ENCODE measurements at regions not wholly inside any gene's neighbourhood (a gene's known extent, or its start where the extent isn't known, plus 50 kb on each side); places are given as distances from the start of the nearest gene placed in this dataset.

DNA sequence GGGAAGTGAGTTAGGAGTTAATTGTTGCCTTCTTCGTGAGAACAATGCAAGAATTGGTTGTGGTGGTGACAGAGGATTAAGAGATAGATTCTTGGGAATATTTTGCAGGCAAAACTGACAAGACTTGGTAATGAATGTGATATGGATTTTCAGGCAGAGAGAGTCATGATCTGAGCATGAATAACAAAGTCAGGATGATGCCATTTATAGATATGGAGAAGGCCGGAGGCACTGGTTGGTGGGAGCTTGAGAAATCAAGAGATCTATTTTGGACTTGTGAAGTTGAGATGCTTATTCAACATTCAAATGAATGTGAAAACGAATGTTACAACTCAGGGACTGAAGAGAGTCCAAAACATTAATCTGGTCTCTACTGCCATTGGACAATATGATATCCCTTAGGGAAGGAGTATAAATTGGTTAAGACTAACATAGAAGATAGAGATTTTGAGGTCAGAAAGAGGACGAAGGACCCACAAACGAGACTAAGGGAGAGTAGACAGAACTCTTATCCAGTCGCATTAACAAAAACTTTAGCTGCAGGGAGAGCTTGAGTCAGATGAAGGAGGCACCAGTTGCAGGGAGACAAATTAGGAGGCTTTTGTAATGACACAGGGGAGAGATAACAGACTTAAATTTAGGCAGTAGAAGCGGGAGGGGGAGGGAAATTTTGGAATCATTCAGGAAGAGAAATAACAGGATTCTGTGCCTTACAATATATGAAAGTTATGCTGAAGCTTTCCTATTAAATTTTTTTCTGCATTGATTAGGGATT is 1090.6 kb downstream of the GALC start:
- Histone ChIP-seq H3K9me3 (ENCODE audit: control insufficient read depth, insufficient read depth, low read length) (no peaks in the 10 kb centered on the region), H3K4me1 (ENCODE audit: control insufficient read depth, low read length) (no peaks in the 10 kb centered on the region), H3K9me2 (replicated peaks; ENCODE audit: control insufficient read depth, low read length) (no peaks in the 10 kb centered on the region), H3K36me3 (ENCODE audit: control insufficient read depth, low read length) (no peaks in the 10 kb centered on the region), H3K79me2 (ENCODE audit: control insufficient read depth, low read length) (no peaks in the 10 kb centered on the region), H3F3A (ENCODE audit: control insufficient read depth, insufficient read depth) (no peaks in the 10 kb centered on the region), H3K4me3 (ENCODE audit: low read length) (no peak overlapping the region), H4K20me1 (ENCODE audit: control insufficient read depth, insufficient read depth, low read depth, low read length) (no peaks in the 10 kb centered on the region), H3K4me2 (ENCODE audit: low read length) (no peak overlapping the region), H3K27me3 (ENCODE audit: control insufficient read depth, low read length) (no peaks in the 10 kb centered on the region), H3K27ac (ENCODE audit: low read depth, low read length) (no peak overlapping the region)
- no peak for TF ChIP-seq EZH2phosphoT487 (IDR thresholded peaks at IDR 0.05; ENCODE audit: borderline replicate concordance, low read length)
- TF ChIP-seq, protein P1, sequence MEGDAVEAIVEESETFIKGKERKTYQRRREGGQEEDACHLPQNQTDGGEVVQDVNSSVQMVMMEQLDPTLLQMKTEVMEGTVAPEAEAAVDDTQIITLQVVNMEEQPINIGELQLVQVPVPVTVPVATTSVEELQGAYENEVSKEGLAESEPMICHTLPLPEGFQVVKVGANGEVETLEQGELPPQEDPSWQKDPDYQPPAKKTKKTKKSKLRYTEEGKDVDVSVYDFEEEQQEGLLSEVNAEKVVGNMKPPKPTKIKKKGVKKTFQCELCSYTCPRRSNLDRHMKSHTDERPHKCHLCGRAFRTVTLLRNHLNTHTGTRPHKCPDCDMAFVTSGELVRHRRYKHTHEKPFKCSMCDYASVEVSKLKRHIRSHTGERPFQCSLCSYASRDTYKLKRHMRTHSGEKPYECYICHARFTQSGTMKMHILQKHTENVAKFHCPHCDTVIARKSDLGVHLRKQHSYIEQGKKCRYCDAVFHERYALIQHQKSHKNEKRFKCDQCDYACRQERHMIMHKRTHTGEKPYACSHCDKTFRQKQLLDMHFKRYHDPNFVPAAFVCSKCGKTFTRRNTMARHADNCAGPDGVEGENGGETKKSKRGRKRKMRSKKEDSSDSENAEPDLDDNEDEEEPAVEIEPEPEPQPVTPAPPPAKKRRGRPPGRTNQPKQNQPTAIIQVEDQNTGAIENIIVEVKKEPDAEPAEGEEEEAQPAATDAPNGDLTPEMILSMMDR (IDR thresholded peaks at IDR 0.05; ENCODE audit: low read depth, low read length, poor library complexity, severe bottlenecking), result no peak

DNA sequence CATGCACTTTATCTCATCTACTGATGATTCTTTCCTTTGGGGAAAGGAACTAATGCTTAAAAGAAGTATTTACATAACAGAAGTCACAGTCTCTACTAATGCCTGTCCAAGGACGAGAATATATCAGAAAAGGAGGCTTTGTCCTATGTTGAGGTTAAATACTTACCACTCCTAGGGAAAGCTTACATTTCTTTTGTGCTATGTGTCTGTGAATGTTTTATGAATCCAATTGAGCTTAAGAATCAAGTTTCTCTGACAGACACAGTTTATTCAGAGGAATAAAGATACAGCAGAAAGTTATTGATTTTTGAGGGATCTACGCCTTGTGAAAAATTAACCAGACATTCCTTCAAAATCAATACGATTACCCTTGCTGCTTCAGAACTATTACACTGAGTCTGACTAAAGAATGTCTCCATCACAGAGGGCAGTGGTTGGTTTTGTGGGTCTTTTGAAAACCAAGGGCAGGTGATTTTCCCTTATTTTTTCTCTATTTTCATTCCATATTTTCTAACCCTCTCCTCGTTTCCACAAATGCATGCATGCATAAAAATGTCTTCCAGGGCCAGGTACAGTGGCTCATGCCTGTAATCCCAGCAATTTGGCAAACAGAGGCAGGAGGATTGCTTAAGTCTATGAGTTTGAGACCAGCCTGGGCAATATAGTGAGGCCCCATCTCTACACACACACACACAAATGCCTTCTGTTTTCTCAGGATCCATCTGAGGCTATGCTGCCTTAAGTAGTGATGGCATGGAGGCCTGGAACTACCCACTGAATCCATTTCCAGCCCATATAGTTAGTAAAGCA is 1095.1 kb downstream of the GALC start:
- H3K9me2 ChIP-seq (replicated peaks; ENCODE audit: control insufficient read depth, low read length), result no peaks in the 10 kb centered on the region
- no peak overlapping the region for H3K4me2 ChIP-seq (ENCODE audit: low read length)
- no peaks in the 10 kb centered on the region for H3K4me1 ChIP-seq (ENCODE audit: control insufficient read depth, low read length)
- no peaks in the 10 kb centered on the region for H3F3A ChIP-seq (ENCODE audit: control insufficient read depth, insufficient read depth)
- no peaks in the 10 kb centered on the region for H3K9me3 ChIP-seq (ENCODE audit: control insufficient read depth, insufficient read depth, low read length)
- no peak overlapping the region for H3K4me3 ChIP-seq (ENCODE audit: low read length)
- no peaks in the 10 kb centered on the region for H3K79me2 ChIP-seq (ENCODE audit: control insufficient read depth, low read length)
- H3K27ac ChIP-seq (ENCODE audit: low read depth, low read length), result no peak overlapping the region
- H4K20me1 ChIP-seq (ENCODE audit: control insufficient read depth, insufficient read depth, low read depth, low read length), result no peaks in the 10 kb centered on the region
- H3K36me3 ChIP-seq (ENCODE audit: control insufficient read depth, low read length), result no peaks in the 10 kb centered on the region
- no peak for TF ChIP-seq EZH2phosphoT487 (IDR thresholded peaks at IDR 0.05; ENCODE audit: borderline replicate concordance, low read length)
- TF ChIP-seq, protein P1 (IDR thresholded peaks at IDR 0.05; ENCODE audit: low read depth, low read length, poor library complexity, severe bottlenecking), result no peak
- H3K27me3 ChIP-seq (ENCODE audit: control insufficient read depth, low read length), result no peaks in the 10 kb centered on the region

DNA sequence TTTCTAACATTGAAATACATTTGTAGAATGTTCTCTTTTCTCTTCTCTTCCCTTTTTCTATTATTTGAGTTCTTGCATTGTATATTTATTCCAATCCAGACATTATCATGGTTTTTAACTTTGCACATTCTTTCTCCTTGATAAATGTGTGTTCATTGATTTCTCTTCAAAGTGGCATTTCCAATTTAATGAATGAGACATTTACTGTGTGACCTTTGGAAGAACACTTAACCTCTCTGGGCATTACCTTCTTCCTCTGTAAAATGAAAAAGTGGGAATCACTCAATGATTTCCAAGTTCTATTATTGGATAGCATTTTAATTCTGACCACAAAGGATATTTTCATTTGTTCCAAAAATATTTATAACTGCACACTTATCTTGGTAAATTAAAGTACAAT is 1095.8 kb downstream of the GALC start:
- Histone ChIP-seq H3K9me2 (replicated peaks; ENCODE audit: control insufficient read depth, low read length) (no peaks in the 10 kb centered on the region; the same call in 1 of the 2 replicates), H3K27me3 (ENCODE audit: control insufficient read depth, low read length) (no peaks in the 10 kb centered on the region), H3K79me2 (ENCODE audit: control insufficient read depth, low read length) (no peaks in the 10 kb centered on the region), H3K4me2 (ENCODE audit: low read length) (no peak overlapping the region), H3K36me3 (ENCODE audit: control insufficient read depth, low read length) (no peaks in the 10 kb centered on the region), H4K20me1 (ENCODE audit: control insufficient read depth, insufficient read depth, low read depth, low read length) (no peaks in the 10 kb centered on the region), H3K27ac (ENCODE audit: low read depth, low read length) (no peak overlapping the region), H3K4me1 (ENCODE audit: control insufficient read depth, low read length) (no peaks in the 10 kb centered on the region), H3K4me3 (ENCODE audit: low read length) (no peak overlapping the region), H3F3A (ENCODE audit: control insufficient read depth, insufficient read depth) (no peaks in the 10 kb centered on the region), H3K9me3 (ENCODE audit: control insufficient read depth, insufficient read depth, low read length) (no peaks in the 10 kb centered on the region)
- TF ChIP-seq EZH2phosphoT487 (IDR thresholded peaks at IDR 0.05; ENCODE audit: borderline replicate concordance, low read length), result no peak
- TF ChIP-seq, protein P1 (IDR thresholded peaks at IDR 0.05; ENCODE audit: low read depth, low read length, poor library complexity, severe bottlenecking), result no peak
